ENCODE measurements at regions not wholly inside any gene's neighbourhood (a gene's known extent, or its start where the extent isn't known, plus 50 kb on each side); places are given as distances from the start of the nearest gene placed in this dataset.

DNA sequence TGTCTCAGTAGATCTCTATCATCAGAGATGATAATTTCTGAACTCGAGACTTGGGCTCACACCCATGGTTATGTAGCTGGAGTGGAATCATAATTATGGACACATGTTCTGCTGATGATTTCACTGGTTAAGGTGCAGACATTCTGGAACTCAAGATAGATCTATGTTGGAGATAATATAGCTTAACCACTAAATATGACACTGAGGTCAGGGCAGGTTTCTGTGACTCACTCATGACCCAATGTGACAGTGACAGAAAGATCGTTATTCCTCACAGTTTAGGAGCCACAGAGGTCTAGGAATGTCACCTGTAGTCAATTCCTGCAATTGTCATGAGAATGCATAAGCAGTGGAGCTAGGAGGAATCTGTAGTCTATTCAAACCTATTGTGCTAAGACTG lies 828.6 kb downstream of the TRIB2 start (continued):
- TF ChIP-seq, protein P1, sequence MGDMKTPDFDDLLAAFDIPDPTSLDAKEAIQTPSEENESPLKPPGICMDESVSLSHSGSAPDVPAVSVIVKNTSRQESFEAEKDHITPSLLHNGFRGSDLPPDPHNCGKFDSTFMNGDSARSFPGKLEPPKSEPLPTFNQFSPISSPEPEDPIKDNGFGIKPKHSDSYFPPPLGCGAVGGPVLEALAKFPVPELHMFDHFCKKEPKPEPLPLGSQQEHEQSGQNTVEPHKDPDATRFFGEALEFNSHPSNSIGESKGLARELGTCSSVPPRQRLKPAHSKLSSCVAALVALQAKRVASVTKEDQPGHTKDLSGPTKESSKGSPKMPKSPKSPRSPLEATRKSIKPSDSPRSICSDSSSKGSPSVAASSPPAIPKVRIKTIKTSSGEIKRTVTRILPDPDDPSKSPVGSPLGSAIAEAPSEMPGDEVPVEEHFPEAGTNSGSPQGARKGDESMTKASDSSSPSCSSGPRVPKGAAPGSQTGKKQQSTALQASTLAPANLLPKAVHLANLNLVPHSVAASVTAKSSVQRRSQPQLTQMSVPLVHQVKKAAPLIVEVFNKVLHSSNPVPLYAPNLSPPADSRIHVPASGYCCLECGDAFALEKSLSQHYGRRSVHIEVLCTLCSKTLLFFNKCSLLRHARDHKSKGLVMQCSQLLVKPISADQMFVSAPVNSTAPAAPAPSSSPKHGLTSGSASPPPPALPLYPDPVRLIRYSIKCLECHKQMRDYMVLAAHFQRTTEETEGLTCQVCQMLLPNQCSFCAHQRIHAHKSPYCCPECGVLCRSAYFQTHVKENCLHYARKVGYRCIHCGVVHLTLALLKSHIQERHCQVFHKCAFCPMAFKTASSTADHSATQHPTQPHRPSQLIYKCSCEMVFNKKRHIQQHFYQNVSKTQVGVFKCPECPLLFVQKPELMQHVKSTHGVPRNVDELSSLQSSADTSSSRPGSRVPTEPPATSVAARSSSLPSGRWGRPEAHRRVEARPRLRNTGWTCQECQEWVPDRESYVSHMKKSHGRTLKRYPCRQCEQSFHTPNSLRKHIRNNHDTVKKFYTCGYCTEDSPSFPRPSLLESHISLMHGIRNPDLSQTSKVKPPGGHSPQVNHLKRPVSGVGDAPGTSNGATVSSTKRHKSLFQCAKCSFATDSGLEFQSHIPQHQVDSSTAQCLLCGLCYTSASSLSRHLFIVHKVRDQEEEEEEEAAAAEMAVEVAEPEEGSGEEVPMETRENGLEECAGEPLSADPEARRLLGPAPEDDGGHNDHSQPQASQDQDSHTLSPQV (IDR thresholded peaks at IDR 0.05) = no peak
- TF ChIP-seq DPF2 (IDR thresholded peaks at IDR 0.05) = peak; percentile 38; the same call in 1 of the 2 replicates
- TF ChIP-seq PAX8 (IDR thresholded peaks at IDR 0.05) = no peak
- TF ChIP-seq CREB1 (IDR thresholded peaks at IDR 0.05; ENCODE audit: low read depth) = 0 out of 2 replicates have a peak, but pooled peaks have one; percentile 33
- peak; percentile 91 for TF ChIP-seq RUNX3 (IDR thresholded peaks at IDR 0.05; ENCODE audit: low read length)
- no peak for TF ChIP-seq CHD2 (IDR thresholded peaks at IDR 0.05; ENCODE audit: borderline replicate concordance, low read depth, low read length)
- TF ChIP-seq NR2F1 (conservative IDR thresholded peaks at IDR 0.05) = peak; percentile 45; the same call in 1 of the 2 replicates
- TF ChIP-seq IKZF1 (conservative IDR thresholded peaks at IDR 0.05) = peak; percentile 65
- peak; percentile 78 for TF ChIP-seq MTA2 (IDR thresholded peaks at IDR 0.05; ENCODE audit: low read depth)
- TF ChIP-seq EED (IDR thresholded peaks at IDR 0.05; ENCODE audit: low read depth) = 0 out of 2 replicates have a peak, but pooled peaks have one; percentile 51
- TF ChIP-seq JUNB (IDR thresholded peaks at IDR 0.05) = peak; percentile 46
- peak; percentile 34 to 47; a peak in 2 of 4 replicates for TF ChIP-seq EP300 (IDR thresholded peaks at IDR 0.05; ENCODE audit: borderline replicate concordance in 1 of 2, control insufficient read depth in 1 of 2, low read depth in 2 of 2, low read length in 2 of 2)
- peak; percentile 41; the same call in 1 of the 2 replicates for TF ChIP-seq FOXM1 (IDR thresholded peaks at IDR 0.05; ENCODE audit: low read depth, low read length)
- peak; percentile 37; the same call in 1 of the 2 replicates for TF ChIP-seq NFIC (IDR thresholded peaks at IDR 0.05; ENCODE audit: low read depth, low read length)
- TF ChIP-seq MTA3 (IDR thresholded peaks at IDR 0.05; ENCODE audit: borderline replicate concordance, low read length) = no peak
- no peak for TF ChIP-seq CBX3 (IDR thresholded peaks at IDR 0.05; ENCODE audit: borderline replicate concordance, low read depth)
- no peak for TF ChIP-seq SUPT20H (IDR thresholded peaks at IDR 0.05; ENCODE audit: borderline replicate concordance, control insufficient read depth, low read depth, low read length)
- TF ChIP-seq, protein P2, sequence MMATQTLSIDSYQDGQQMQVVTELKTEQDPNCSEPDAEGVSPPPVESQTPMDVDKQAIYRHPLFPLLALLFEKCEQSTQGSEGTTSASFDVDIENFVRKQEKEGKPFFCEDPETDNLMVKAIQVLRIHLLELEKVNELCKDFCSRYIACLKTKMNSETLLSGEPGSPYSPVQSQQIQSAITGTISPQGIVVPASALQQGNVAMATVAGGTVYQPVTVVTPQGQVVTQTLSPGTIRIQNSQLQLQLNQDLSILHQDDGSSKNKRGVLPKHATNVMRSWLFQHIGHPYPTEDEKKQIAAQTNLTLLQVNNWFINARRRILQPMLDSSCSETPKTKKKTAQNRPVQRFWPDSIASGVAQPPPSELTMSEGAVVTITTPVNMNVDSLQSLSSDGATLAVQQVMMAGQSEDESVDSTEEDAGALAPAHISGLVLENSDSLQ (IDR thresholded peaks at IDR 0.05) = no peak
- no peak for TF ChIP-seq NFYB (IDR thresholded peaks at IDR 0.05; ENCODE audit: insufficient read depth, low read depth, low read length)
- peak; percentile 82 to 83 for TF ChIP-seq IKZF2 (IDR thresholded peaks at IDR 0.05)
